ENCODE measurements at regions not wholly inside any gene's neighbourhood (a gene's known extent, or its start where the extent isn't known, plus 50 kb on each side); places are given as distances from the start of the nearest gene placed in this dataset.
A peak's percentile ranks its signal among the peaks of the same experiment; 100 is the strongest.

GRCh38 chr12:125742413-125742812, 677.2 kb downstream of the AACS start:
- no peak overlapping the region for H3K4me3 ChIP-seq (ENCODE audit: low read depth, low read length)
- TF ChIP-seq, protein P1, sequence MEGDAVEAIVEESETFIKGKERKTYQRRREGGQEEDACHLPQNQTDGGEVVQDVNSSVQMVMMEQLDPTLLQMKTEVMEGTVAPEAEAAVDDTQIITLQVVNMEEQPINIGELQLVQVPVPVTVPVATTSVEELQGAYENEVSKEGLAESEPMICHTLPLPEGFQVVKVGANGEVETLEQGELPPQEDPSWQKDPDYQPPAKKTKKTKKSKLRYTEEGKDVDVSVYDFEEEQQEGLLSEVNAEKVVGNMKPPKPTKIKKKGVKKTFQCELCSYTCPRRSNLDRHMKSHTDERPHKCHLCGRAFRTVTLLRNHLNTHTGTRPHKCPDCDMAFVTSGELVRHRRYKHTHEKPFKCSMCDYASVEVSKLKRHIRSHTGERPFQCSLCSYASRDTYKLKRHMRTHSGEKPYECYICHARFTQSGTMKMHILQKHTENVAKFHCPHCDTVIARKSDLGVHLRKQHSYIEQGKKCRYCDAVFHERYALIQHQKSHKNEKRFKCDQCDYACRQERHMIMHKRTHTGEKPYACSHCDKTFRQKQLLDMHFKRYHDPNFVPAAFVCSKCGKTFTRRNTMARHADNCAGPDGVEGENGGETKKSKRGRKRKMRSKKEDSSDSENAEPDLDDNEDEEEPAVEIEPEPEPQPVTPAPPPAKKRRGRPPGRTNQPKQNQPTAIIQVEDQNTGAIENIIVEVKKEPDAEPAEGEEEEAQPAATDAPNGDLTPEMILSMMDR (IDR thresholded peaks at IDR 0.05; ENCODE audit: borderline replicate concordance, insufficient read depth, low read depth, low read length), result no peak

GRCh38 chr12:125744201-125744600, 679.0 kb downstream of the AACS start:
- no peak overlapping the region for H3K4me3 ChIP-seq (ENCODE audit: low read depth, low read length)
- TF ChIP-seq, protein P1 (IDR thresholded peaks at IDR 0.05; ENCODE audit: borderline replicate concordance, insufficient read depth, low read depth, low read length), result no peak

- no peak overlapping the region for H3K4me3 ChIP-seq (ENCODE audit: low read depth, low read length)
- TF ChIP-seq, protein P1 (IDR thresholded peaks at IDR 0.05; ENCODE audit: borderline replicate concordance, insufficient read depth, low read depth, low read length), result no peak
Measured at GRCh38 chr12:125755512-125755911, 690.3 kb downstream of the AACS start.

- TF ChIP-seq, protein P1 (IDR thresholded peaks at IDR 0.05; ENCODE audit: borderline replicate concordance, insufficient read depth, low read depth, low read length), result no peak
- no peak overlapping the region for H3K4me3 ChIP-seq (ENCODE audit: low read depth, low read length)
Measured at GRCh38 chr12:125766091-125766490, 700.9 kb downstream of the AACS start.

GRCh38 chr12:125772403-125772802, 707.2 kb downstream of the AACS start:
- no peak overlapping the region for H3K4me3 ChIP-seq (ENCODE audit: low read depth, low read length)
- TF ChIP-seq, protein P1 (IDR thresholded peaks at IDR 0.05; ENCODE audit: borderline replicate concordance, insufficient read depth, low read depth, low read length), result no peak

DNA sequence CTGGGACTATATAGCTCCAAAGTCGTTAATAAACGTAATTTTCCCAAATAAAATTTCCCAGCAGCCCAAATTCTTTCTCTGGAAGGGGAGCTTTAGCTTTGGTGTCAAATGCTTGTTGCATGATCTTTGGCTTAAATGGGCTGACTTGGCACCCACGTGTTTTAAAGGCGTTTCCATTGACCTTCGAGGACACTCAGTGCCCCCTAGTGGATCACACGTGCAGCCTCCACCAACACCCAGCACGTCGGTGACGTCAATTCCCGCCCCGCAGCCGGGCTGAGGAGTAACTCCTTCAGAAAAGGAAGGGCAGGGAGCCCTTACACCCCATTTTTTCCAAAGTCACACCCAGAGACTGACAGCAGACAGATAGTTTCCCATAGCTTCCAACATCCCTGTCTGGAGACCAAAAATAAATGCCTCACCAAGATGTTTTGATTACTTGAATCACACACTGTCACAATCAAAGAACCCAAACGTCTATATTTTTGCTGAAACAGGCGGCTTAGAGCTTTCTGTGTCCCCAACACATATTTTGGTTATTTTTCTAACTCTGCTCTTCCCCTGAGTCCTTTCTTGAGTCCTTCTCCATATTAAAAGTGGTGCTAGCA, 707.9 kb downstream of the AACS start:
- no peak overlapping the region for H3K4me3 ChIP-seq (ENCODE audit: low read depth, low read length)
- TF ChIP-seq, protein P1 (IDR thresholded peaks at IDR 0.05; ENCODE audit: borderline replicate concordance, insufficient read depth, low read depth, low read length), result peak; percentile 72

- TF ChIP-seq, protein P1 (IDR thresholded peaks at IDR 0.05; ENCODE audit: borderline replicate concordance, insufficient read depth, low read depth, low read length), result no peak
- no peak overlapping the region for H3K4me3 ChIP-seq (ENCODE audit: low read depth, low read length)
Measured at GRCh38 chr12:125775507-125775906, 710.3 kb downstream of the AACS start.

Measured in GM12875 (cell line).